Hematopoietic multipotent progenitor cell treated with erythropoietin and hydrocortisone succinate and interleukin-3 and kit ligand, for 6 days (in vitro differentiated cells): ENCODE measurements at regions not wholly inside any gene's neighbourhood (a gene's known extent, or its start where the extent isn't known, plus 50 kb on each side); places are given as distances from the start of the nearest gene placed in this dataset.

ENCODE experiments used
- DNase-seq: peaks from one replicate; pipeline ENCODE4 v3.0.0-alpha.2; 2015

GRCh38 chr2:20524412-20525040, 77.7 kb downstream of the RHOB start:
- DNase-seq: peak; percentile 55

- no peak for DNase-seq
Observed at GRCh38 chr2:20525041-20526035, 78.5 kb downstream of the RHOB start.

GRCh38 chr2:20526160-20526559, 79.3 kb downstream of the RHOB start:
- no peak for DNase-seq

DNA sequence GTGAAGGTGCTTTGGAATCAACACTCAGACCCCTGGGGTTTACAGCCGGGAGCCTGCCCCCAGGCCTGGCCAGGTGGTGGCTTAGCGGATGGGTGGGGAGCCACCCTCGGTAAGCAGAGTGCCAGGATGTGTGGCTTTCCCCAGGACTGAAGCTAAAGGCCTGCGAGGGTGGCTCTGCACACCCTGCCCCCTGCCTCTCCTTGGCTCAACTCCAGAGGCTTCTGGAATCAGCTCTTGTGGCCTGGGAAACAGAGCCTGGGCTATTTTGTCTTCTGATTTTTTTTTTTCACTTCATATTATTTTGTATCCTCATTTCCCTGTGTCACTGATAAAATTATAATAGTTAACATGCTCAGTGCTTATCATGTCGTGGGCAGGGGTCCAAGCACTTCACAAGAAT, 79.8 kb downstream of the RHOB start:
- peak; percentile 19 for DNase-seq

GRCh38 chr2:20528713-20529112, 81.8 kb downstream of the RHOB start:
- no peak for DNase-seq

GRCh38 chr2:20530520-20530919, 83.6 kb downstream of the RHOB start:
- DNase-seq: no peak

GRCh38 chr2:20531633-20532262, 84.9 kb downstream of the RHOB start:
- no peak for DNase-seq

DNA sequence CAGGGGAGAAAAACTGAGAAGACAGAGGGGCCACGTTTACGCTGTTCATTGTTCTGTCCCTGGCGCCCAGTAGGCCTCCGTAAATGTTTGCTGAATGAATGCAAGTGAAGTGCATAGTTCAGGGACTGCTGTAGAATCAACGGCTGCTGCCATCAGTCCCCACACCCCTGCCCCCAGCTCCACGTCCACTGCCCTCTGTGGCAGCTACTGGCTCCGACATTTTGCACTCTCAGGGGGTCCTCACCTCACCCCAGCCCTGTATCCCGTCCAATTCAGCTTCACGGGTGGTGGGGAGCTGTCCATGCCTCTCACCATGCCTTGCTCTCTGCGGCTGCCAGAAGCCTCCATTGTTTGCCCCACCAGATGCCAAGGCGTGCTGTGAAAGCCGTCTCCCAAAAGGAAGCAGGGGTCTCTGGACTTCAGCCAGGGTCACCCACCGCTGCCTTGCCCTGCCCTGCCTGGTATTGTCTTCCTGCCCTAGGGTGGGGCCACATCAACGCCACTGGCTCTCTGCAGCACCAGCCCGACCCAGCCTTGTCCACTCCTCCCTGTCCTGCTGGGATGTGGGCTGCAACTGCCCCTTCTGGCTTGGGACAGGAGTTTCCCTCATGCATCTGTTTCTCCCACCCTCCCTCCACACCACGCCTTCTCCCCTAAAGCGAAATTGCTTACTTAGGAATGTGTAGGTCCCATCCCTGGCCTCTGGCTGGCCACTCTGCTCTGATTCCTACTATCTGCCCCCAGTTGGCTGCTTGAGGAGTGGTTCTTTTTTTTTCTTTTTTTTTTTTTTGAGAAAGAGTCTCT, 86.0 kb downstream of the RHOB start:
- no peak for DNase-seq

- no peak for DNase-seq
Observed at GRCh38 chr2:20533993-20534622, 87.2 kb downstream of the RHOB start.

GRCh38 chr2:20534913-20535801, 88.3 kb downstream of the RHOB start:
- DNase-seq: no peak

- no peak for DNase-seq
Observed at GRCh38 chr2:20536619-20537422, 89.9 kb downstream of the RHOB start.

DNA sequence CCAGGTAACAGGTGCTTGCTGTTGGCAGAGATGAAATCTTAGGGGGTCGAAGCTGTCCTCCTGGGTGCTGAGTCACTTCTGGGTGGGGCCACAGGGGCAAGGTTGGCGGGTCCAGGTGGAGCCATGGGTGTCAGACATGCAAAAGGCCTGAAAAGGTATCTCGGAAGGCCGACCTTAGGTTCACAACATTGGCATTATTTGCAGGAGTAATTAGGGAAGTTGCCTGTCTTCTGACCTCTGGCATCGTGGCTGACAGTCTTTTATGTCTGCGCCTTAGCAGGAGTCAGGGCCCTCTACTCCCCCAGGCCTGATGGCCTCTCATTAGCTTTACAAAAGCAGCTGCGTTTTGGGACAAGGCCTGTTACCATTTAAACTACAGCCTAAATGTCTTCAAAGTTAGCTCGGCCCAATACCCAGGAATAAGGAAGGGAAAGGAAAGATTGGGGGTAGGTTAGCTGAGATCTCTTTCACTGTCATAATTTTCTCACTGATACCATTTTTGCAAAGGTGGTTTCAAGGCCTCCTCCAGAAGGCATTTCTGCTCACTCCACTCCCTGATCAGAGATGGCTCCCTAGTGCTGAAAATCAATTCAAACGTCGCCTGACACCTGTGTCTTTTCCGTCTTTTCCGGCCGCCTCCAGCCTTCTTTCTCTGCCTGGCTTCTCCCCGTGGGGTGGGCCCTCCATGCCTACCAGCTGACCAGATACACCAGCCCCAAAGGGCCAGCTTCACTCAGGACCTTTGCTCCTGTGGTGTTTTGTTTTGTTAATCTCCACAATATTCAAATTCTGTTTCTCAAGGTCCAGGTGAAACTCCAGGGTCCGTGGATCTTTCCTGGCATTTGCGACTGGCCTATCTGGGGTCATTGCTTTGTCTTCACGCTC, 90.8 kb downstream of the RHOB start:
- no peak for DNase-seq

DNA sequence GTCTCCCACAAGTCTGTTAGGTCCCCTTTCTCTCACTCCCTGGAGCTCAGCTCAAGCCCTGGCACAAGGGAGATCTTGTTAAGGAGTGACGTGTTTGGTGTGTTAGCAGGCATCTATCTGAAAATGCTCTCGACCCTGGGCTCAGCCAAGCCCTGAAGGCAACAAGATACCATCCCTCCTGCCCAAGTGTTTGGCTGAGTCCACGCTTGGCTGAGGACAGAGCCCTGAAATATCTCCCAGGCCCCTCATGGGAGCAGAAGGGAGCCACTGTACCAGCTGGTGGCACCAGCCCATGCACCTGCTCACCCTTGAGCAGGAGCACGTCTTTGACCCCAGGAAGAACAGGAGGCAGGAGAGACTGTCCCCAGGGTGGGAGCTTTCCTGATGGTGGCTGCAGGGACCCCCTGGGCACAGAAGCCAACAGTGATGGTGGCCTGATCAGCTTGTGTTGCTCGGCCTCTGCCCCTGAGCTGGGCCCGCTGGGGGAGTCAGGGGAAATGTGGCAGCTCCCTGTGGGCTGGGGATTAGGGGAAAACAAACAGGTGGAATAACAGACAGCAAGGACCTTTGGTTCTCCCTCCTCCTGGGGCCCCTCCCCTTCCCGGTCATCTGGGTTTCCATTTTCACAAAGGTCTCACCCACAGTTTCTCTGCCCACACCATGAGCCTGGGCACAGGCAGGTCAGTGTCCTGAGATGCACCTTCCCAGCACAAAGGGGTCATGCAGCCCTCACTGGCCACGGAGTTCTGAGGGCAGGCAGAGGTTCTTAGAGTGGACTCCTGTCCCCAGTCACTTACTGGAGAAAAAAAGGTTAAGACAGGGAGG, 91.6 kb downstream of the RHOB start:
- DNase-seq: no peak

DNA sequence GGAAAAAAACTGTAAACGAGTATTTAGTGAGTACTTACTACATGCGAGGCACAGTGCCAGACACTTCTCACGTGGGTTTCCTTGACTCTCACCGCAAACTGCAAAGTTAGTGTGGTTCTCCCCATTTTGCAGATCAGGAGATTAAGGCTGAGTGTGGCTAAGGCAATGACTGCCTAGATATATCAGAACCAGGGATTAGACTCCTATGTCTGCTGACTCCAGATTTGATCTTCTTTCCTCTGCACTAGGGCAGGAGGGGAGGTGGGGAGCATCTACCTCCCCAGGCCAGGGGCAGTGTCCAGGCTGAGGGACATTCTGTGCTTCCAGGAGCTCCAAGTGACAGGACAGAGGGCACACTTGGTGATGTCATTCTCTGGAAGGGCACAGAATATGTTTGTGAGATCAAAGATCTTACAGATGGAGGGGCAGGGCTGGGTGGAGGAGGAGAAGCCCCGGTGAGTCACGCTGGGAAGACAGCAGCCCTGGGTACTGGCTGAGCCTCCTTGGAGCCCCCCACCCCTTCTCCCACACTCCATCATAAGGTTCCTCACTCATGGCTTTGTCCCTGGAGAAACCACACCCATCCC, 92.4 kb downstream of the RHOB start:
- peak; percentile 71 for DNase-seq

DNA sequence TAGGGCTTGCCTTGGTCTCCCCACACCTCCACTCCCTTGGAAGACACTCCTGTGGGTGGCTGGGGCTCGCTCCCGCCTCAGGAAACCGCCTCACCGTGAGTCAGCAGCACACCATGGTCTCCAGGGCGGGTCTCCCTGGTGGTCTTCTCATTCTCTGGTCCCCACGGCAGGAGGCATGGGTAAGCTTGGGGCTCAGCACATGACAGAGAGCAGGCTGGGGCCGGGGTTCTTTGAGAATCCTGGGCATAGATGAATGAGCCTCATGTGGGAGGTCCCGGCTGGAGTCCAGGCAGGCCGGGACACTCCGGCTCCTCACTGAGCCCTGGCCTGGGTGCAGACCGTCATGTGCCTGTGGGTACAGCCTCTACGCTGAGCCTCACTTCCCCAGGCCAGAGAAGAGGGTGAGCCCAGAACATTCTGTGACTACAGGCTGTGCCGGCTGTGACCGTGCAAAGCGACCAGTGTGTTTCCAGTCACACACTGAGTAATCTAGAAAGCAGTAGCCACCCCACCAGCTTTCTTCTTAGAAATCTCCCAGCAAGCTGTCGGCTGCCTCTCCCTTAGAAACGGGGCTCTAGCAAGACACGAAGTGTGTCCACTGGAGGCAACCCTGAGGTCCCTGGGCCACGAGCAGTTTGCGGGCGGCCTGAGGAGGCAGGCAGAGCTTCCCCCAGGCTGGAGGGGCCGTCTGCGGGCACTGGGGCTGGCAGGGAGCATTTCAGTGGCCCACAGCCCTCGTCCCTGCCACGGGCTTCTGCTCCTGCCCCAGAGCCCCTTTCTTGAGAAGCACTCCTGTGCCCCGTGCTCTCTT, 93.1 kb downstream of the RHOB start:
- no peak for DNase-seq

- DNase-seq: no peak
Observed at GRCh38 chr2:20540587-20541293, 93.9 kb downstream of the RHOB start.

DNA sequence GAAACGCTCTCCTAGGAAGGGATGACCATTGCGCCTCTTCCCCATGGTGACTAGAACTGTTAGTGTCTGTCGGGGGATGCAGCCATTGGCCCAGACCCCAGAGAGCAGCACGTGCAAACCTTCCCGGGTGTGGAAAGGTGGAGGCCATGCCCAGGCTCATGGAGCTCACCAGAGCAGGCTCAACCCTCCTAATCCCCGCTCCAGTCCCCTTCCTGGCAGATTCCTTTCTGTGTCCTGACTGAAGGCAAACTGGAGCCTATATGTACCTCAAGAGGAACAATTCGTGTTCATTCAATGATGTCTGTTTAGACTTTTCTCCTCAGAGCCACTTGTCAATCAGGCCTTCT, 94.4 kb downstream of the RHOB start:
- DNase-seq: no peak
